H1 (cell line): ENCODE measurements at regions not wholly inside any gene's neighbourhood (a gene's known extent, or its start where the extent isn't known, plus 50 kb on each side); places are given as distances from the start of the nearest gene placed in this dataset.

Experiments
- TBP ChIP-seq: IDR thresholded peaks from 2 replicates; pipeline ENCODE4 v1.6.1; 2011; ENCODE audit warnings: low read depth, low read length, improper control_type of control experiment
- TCF12 ChIP-seq: IDR thresholded peaks from 2 replicates; pipeline ENCODE4 v1.6.1; 2011; ENCODE audit warnings: low read depth, mild to moderate bottlenecking, low read length
- TEAD4 ChIP-seq: IDR thresholded peaks from 2 replicates; pipeline ENCODE4 v1.6.1; 2012; ENCODE audit warnings: low read depth, low read length, inconsistent platforms, mixed read lengths

GRCh38 chr17:68710976-68711375 lies 109.8 kb upstream of the FAM20A start (continued):
- TF ChIP-seq TBP (no peak), TCF12 (no peak), TEAD4 (no peak)
